ENCODE measurements at regions not wholly inside any gene's neighbourhood (a gene's known extent, or its start where the extent isn't known, plus 50 kb on each side); places are given as distances from the start of the nearest gene placed in this dataset.

DNA sequence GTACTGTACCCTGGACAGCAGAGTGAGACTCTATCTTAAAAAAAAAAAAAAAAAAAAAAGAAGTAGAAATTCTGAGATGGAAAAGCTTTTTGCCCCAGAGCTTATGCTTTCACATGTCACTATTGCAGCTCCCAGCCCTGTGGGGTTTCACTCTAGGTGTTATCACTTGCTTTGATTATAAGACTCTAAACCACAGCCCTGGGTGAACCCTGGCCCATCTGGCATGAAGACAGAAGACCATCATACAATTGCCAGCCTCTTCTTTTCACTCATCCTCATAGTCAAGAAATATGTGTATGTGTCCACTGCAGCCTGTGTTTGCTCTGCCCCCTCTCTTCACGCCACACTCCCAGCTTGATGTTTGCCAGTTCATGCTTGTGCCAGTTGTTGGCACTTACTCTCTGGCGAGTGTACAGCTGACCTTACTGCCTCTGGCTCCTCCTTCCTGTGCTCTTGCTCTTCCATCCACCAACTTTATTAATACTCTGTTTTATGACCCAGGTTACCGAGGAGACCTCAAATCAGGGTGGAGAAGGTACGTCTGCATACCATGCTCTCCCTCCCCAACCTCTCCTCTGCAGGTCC, 136.7 kb upstream of the NCK2 start:
- TF ChIP-seq EZH2phosphoT487 (IDR thresholded peaks at IDR 0.05; ENCODE audit: borderline replicate concordance) (no peak), CTCF (conservative IDR thresholded peaks at IDR 0.05; ENCODE audit: low read length) (no peak)
